GM12878 (cell line): ENCODE measurements at regions not wholly inside any gene's neighbourhood (a gene's known extent, or its start where the extent isn't known, plus 50 kb on each side); places are given as distances from the start of the nearest gene placed in this dataset.
"Not testable (repeated sequence)": the region's sequence is repeated elsewhere in the genome, so short reads cannot be mapped to it uniquely, and the experiment has no call there.

ENCODE experiments used
- ATAC-seq: fragments of 200-7000 bp; cut with Tn5 transposase; 3 replicates; pipeline ENCODE4 v1.9.1; 2020; ENCODE audit warnings: mild to moderate bottlenecking, moderate library complexity
- BruUV-seq: library from RNA; stranded (reverse); fragments of 400-500 nt; replicated peaks from 2 replicates; lab custom pipeline; 2021; lab: Mats Ljungman, UMichigan
- CTCF ChIA-PET: fragments of 300-600 bp; sonication (Branson Sonifier 250); formaldehyde crosslinking; extraction: SDS; loops from one replicate; lab custom pipeline; 2021; ENCODE audit warnings: inconsistent platforms; lab: Yijun Ruan, JAX
- POLR2A ChIA-PET: fragments of 350-600 bp; formaldehyde crosslinking; extraction: SDS; loops from one replicate; lab custom pipeline; 2021; ENCODE audit warnings: inconsistent platforms; lab: Charles Lee
- RAD21 ChIA-PET: fragments of 300-600 bp; sonication (Branson Sonifier 250); formaldehyde crosslinking; loops from one replicate; lab custom pipeline; 2023; ENCODE audit warnings: antibody characterized with exemption; ENCODE audit not compliant: unreplicated experiment; lab: Charles Lee
- SMC1A ChIA-PET: fragments of 300-600 bp; sonication (Branson Sonifier 250); formaldehyde crosslinking; loops from one replicate; lab custom pipeline; 2023; ENCODE audit not compliant: unreplicated experiment, uncharacterized antibody; lab: Charles Lee
- DNase-seq: peaks from one replicate; pipeline ENCODE4 v3.0.0-alpha.2; 2011; ENCODE audit warnings: low read depth, low spot score
- FAIRE-seq: peaks from 3 replicates; lab custom pipeline; 2011; peaks lifted over from hg19 to GRCh38; lab: Jason Lieb, UNC
- H2AFZ ChIP-seq: 2 replicates; pipeline ENCODE4 v1.6.0; 2011; ENCODE audit warnings: low read depth, low read length, control low read depth; ENCODE audit not compliant: control insufficient read depth
- H3K27ac ChIP-seq: 2 replicates; pipeline ENCODE4 v1.5.1; 2011; ENCODE audit warnings: control low read depth; ENCODE audit not compliant: control insufficient read depth, insufficient read depth
- H3K27me3 ChIP-seq, 2 experiments: replicated peaks in 1 of 2; 2 replicates each; pipeline versions ENCODE4 v1.6.0 to v1.6.1; 2011; ENCODE audit warnings: low read length in 1 of 2; ENCODE audit not compliant: control insufficient read depth in 2 of 2, insufficient read depth in 2 of 2
- H3K36me3 ChIP-seq, 2 experiments: 2 replicates each; pipeline ENCODE4 v1.5.1; 2011; ENCODE audit warnings: low read length in 1 of 2; ENCODE audit not compliant: control insufficient read depth in 2 of 2, insufficient read depth in 2 of 2
- H3K4me1 ChIP-seq: 2 replicates; pipeline ENCODE4 v1.6.1; 2011; ENCODE audit warnings: mild to moderate bottlenecking, low read length, moderate library complexity, mixed read lengths; ENCODE audit not compliant: control insufficient read depth, insufficient read depth
- H3K4me2 ChIP-seq: 2 replicates; pipeline ENCODE4 v1.6.0; 2011; ENCODE audit warnings: control low read depth; ENCODE audit not compliant: control insufficient read depth, insufficient read depth
- H3K4me3 ChIP-seq: fragments of 200-600 bp; sonication (generic); 2 replicates; pipeline ENCODE4 v1.5.1; 2016
- H3K79me2 ChIP-seq: 2 replicates; pipeline ENCODE4 v1.6.0; 2011; ENCODE audit warnings: low read length; ENCODE audit not compliant: control insufficient read depth, insufficient read depth
- H3K9ac ChIP-seq: 2 replicates; pipeline ENCODE4 v1.8.0; 2011; ENCODE audit warnings: low read length, control low read depth, mixed read lengths; ENCODE audit not compliant: control insufficient read depth, insufficient read depth
- H3K9me3 ChIP-seq: replicated peaks from 3 replicates; pipeline ENCODE4 v1.5.1; 2011; ENCODE audit warnings: mild to moderate bottlenecking, low read length; ENCODE audit not compliant: control insufficient read depth, insufficient read depth
- H4K20me1 ChIP-seq: 2 replicates; pipeline ENCODE4 v1.6.0; 2011; ENCODE audit not compliant: control insufficient read depth, insufficient read depth
- HCFC1 ChIP-seq: fragments of 150-350 bp; IDR thresholded peaks from 2 replicates; pipeline ENCODE4 v1.6.1; 2014; ENCODE audit warnings: low read length
- PAX5 ChIP-seq: IDR thresholded peaks from 2 replicates; pipeline ENCODE4 v1.6.1; 2011; ENCODE audit warnings: low read depth, low read length, borderline replicate concordance
- SIN3A ChIP-seq: IDR thresholded peaks from 2 replicates; pipeline ENCODE4 v1.6.1; 2012; ENCODE audit warnings: low read depth, low read length, improper control_type of control experiment
- TAF1 ChIP-seq: IDR thresholded peaks from 2 replicates; pipeline ENCODE4 v1.6.1; 2011; ENCODE audit warnings: mild to moderate bottlenecking, low read depth, low read length, borderline replicate concordance
- TCF7 ChIP-seq: IDR thresholded peaks from 2 replicates; pipeline ENCODE4 v1.6.1; 2014; ENCODE audit warnings: antibody characterized with exemption, borderline replicate concordance
- WGBS: methylation state at CpG from one replicate; pipeline ENCODE4 v1.1.6; 2016; ENCODE audit warnings: low lambda C conversion rate; ENCODE audit not compliant: insufficient replicate concordance, insufficient coverage; ENCODE audit errors: missing lambda C conversion rate; 5-methylcytosine and 5-hydroxymethylcytosine counted together
- in situ Hi-C: fragments of 300-500 bp; cut with MboI; formaldehyde crosslinking; loops from 9 replicates; pipeline ENCODE4 v1.14.3; 2018; ENCODE audit warnings: mixed read lengths
- intact Hi-C: fragments of 100-400 bp; cut with micrococcal nuclease; formaldehyde crosslinking; loops from one replicate; pipeline ENCODE4 v1.14.2; 2022; ENCODE audit not compliant: unreplicated experiment

DNA sequence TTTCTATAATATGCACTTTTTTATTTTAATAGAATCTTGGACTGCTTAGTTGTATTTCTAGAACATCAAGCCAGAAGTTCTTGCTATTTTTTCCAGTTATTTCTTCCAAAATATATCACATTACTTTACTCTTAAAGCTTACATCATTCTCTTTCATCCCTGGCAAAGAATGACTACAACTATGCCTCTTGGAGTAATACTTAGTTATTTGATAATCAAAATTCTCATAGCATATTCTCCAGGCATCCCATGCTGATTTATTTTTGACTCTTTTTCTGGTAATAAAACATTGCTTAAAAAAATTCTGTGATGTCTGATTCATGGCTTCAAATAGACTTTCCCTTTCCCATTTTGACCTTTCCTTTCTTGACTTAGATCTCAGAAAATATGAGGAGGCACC is 118.7 kb upstream of the TSPAN8 start:
- no TSS peak for BruUV-seq
- CTCF ChIA-PET = no interaction called here
- H3K27me3 ChIP-seq = no peaks in the 10 kb centered on the region
- no peak overlapping the region for H2AFZ ChIP-seq
- no peak overlapping the region for H3K4me2 ChIP-seq
- no peak overlapping the region for H3K9ac ChIP-seq
- intact Hi-C loops = no loop called here
- H3K27ac ChIP-seq = no peak overlapping the region
- H3K79me2 ChIP-seq = no peaks in the 10 kb centered on the region
- POLR2A ChIA-PET = no interaction called here
- ATAC-seq (no peak), DNase-seq (no peak), FAIRE-seq (no peak)
- SMC1A ChIA-PET = no interaction called here
- H3K36me3 ChIP-seq = no peaks in the 10 kb centered on the region
- H3K4me3 ChIP-seq = no peak overlapping the region
- H4K20me1 ChIP-seq = no peaks in the 10 kb centered on the region
- H3K9me3 ChIP-seq = no peaks in the 10 kb centered on the region
- in situ Hi-C loops = no loop called here
- H3K4me1 ChIP-seq = no peaks in the 10 kb centered on the region
- TF ChIP-seq PAX5 = no peak
- TF ChIP-seq HCFC1 = no peak
- TF ChIP-seq TCF7 = no peak
- no peak for TF ChIP-seq SIN3A
- TF ChIP-seq TAF1 = no peak
- RAD21 ChIA-PET = no interaction called here

DNA sequence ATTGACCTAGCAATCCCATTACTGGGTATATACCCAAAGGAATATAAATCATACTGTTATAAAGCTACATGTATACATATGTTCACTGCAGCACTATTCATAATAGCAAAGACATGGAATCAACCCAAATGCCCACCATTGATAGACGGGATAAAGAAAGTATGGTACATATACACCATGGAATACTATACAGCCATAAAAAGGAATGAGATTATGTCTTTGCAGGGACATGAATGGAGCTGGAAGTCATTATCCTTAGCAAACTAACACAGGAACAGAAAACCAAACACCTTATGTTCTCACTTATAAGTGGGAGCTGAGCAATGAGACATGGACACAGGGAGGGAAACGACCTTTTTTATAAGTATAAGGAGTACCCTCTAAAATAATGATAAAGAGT is 113.0 kb upstream of the TSPAN8 start:
- ATAC-seq, H4K20me1 ChIP-seq, CTCF ChIA-PET, intact Hi-C loops, H3K27ac ChIP-seq, POLR2A ChIA-PET, H3K9me3 ChIP-seq, H2AFZ ChIP-seq, SMC1A ChIA-PET, H3K4me2 ChIP-seq, H3K4me3 ChIP-seq, DNase-seq, FAIRE-seq, H3K27me3 ChIP-seq, H3K79me2 ChIP-seq, in situ Hi-C loops, RAD21 ChIA-PET, H3K4me1 ChIP-seq, H3K36me3 ChIP-seq, H3K9ac ChIP-seq, BruUV-seq: not testable (repeated sequence)
- 0% methylated on average over 2 of the region's 2 CpGs for WGBS
